Esophagus muscularis mucosa (tissue), 3 donors: ENCODE measurements at regions not wholly inside any gene's neighbourhood (a gene's known extent, or its start where the extent isn't known, plus 50 kb on each side); places are given as distances from the start of the nearest gene placed in this dataset.

Experiments
- POLR2A ChIP-seq: fragments of 450-650 bp; IDR thresholded peaks from one replicate; pipeline ENCODE4 v1.6.1; 2017; ENCODE audit warnings: antibody characterized with exemption, moderate library complexity, mild to moderate bottlenecking, low read depth
- TF ChIP-seq, protein P1 (sequence below), 3 experiments: fragments of 200-600 bp in 2 of 3; fragments of 450-650 bp in 1 of 3; sonication (generic) in 2 of 3; IDR thresholded peaks; one replicate each; pipeline ENCODE4 v1.5.1; 2017 to 2019; ENCODE audit warnings: antibody characterized with exemption in 3 of 3, mild to moderate bottlenecking in 2 of 3, moderate library complexity in 1 of 3

DNA sequence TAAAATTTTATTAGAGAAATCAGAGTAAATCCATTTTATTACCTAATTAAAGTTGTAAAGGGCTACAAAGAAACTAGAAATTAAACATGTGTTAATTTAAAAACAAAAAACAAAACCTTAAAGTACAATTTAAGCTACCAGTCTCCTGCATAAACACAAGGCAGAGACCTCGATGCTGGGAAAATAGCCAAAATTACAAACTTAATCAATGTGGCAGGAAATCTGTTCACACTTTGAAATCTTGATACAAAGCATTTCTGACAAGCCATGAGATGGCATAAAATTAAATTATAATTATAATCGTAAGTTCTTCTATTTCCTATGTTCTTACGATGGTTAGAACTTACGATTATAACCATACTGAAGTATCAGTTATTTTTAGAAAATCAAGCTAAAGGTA is 158.0 kb upstream of the FREM1 start:
- TF ChIP-seq, protein P1, sequence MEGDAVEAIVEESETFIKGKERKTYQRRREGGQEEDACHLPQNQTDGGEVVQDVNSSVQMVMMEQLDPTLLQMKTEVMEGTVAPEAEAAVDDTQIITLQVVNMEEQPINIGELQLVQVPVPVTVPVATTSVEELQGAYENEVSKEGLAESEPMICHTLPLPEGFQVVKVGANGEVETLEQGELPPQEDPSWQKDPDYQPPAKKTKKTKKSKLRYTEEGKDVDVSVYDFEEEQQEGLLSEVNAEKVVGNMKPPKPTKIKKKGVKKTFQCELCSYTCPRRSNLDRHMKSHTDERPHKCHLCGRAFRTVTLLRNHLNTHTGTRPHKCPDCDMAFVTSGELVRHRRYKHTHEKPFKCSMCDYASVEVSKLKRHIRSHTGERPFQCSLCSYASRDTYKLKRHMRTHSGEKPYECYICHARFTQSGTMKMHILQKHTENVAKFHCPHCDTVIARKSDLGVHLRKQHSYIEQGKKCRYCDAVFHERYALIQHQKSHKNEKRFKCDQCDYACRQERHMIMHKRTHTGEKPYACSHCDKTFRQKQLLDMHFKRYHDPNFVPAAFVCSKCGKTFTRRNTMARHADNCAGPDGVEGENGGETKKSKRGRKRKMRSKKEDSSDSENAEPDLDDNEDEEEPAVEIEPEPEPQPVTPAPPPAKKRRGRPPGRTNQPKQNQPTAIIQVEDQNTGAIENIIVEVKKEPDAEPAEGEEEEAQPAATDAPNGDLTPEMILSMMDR (IDR thresholded peaks at IDR 0.05), result no peak
- no peak for TF ChIP-seq POLR2A
